OCI-LY1 (cell line): ENCODE measurements at regions not wholly inside any gene's neighbourhood (a gene's known extent, or its start where the extent isn't known, plus 50 kb on each side); places are given as distances from the start of the nearest gene placed in this dataset.

ENCODE experiments used
- CTCF ChIP-seq: fragments of 200-600 bp; sonication (generic), shearing (Covaris generic); IDR thresholded peaks from 2 replicates; pipeline ENCODE4 v1.5.1; 2017; ENCODE audit warnings: mild to moderate bottlenecking, antibody characterized with exemption, low read length, moderate library complexity, mixed read lengths
- EZH2 ChIP-seq: fragments of 200-600 bp; sonication (generic), shearing (Covaris generic); IDR thresholded peaks from 2 replicates; pipeline ENCODE4 v1.8.0; 2017; ENCODE audit warnings: borderline replicate concordance, mixed run types, mild to moderate bottlenecking, antibody characterized with exemption, low read length, moderate library complexity, mixed read lengths

GRCh38 chr5:152118676-152119470, 194.2 kb upstream of the GLRA1 start:
- TF ChIP-seq CTCF (no peak), EZH2 (no peak)
